ENCODE measurements at regions not wholly inside any gene's neighbourhood (a gene's known extent, or its start where the extent isn't known, plus 50 kb on each side); places are given as distances from the start of the nearest gene placed in this dataset.

- Histone ChIP-seq H3K4me2 (ENCODE audit: insufficient read depth in 1 of 2, low read depth in 2 of 2, low read length in 2 of 2) (no peak overlapping the region), H3K14ac (ENCODE audit: insufficient read length) (no peak overlapping the region), H3K4me3 (ENCODE audit: extremely low read depth in 1 of 4, insufficient read depth in 2 of 4, low read depth in 3 of 4, low read length in 4 of 4) (no peak overlapping the region), H3K9me3 (ENCODE audit: insufficient read depth in 2 of 2, low read depth in 1 of 2, low read length in 1 of 2) (no peaks in the 10 kb centered on the region), H3K23ac (ENCODE audit: insufficient read length) (no peak overlapping the region), H2AFZ (ENCODE audit: low read length) (no peak overlapping the region), H2BK20ac (ENCODE audit: low read length) (no peak overlapping the region), H3K79me2 (ENCODE audit: control insufficient read depth in 1 of 2, insufficient read depth in 2 of 2, low read length in 2 of 2) (no peaks in the 10 kb centered on the region), H2BK120ac (replicated peaks; ENCODE audit: low read depth, low read length) (no peak overlapping the region), H3K23me2 (ENCODE audit: low read depth, low read length) (no peaks in the 10 kb centered on the region), H4K20me1 (replicated peaks in 1 of 2; ENCODE audit: control insufficient read depth in 1 of 2, insufficient read depth in 2 of 2, low read length in 2 of 2) (no peaks in the 10 kb centered on the region), H3K4ac (replicated peaks; ENCODE audit: insufficient read length, low read depth, low read length) (no peak overlapping the region), H4K8ac (ENCODE audit: extremely low read depth, insufficient read depth, low read length) (no peak overlapping the region), H2BK12ac (ENCODE audit: low read depth, low read length) (no peak overlapping the region), H4K91ac (replicated peaks; ENCODE audit: insufficient read length, low read length) (no peak overlapping the region), H4K5ac (ENCODE audit: insufficient read length, low read depth, low read length) (no peak overlapping the region), H2BK15ac (ENCODE audit: low read length) (no peak overlapping the region), H3K9ac (replicated peaks in 1 of 4; ENCODE audit: extremely low read depth in 1 of 4, low read depth in 3 of 4, low read length in 3 of 4) (no peak overlapping the region), H3K27ac (ENCODE audit: low read depth, low read length) (no peak overlapping the region), H2BK5ac (ENCODE audit: low read depth, low read length) (no peak overlapping the region), H3K4me1 (replicated peaks in 1 of 4; ENCODE audit: control insufficient read depth in 3 of 4, insufficient read depth in 4 of 4, low read length in 3 of 4) (peaks cover 0 to 4% (median 0%) of the 10 kb centered on the region in 4 experiments; a peak in 1 of 7 replicates), H3K27me3 (replicated peaks in 1 of 4; ENCODE audit: control insufficient read depth in 3 of 4, extremely low read depth in 1 of 4, insufficient read depth in 3 of 4, low read length in 3 of 4) (no peaks in the 10 kb centered on the region), H3K18ac (ENCODE audit: extremely low read depth, low read length) (no peak overlapping the region), H3K36me3 (ENCODE audit: control insufficient read depth in 2 of 4, insufficient read depth in 4 of 4, low read length in 3 of 4) (no peaks in the 10 kb centered on the region), H3K79me1 (ENCODE audit: low read depth, low read length) (no peaks in the 10 kb centered on the region), H3K56ac (replicated peaks; ENCODE audit: insufficient read length, low read depth, low read length) (no peak overlapping the region), H2AK5ac (ENCODE audit: low read depth, low read length) (no peak overlapping the region)
- TF ChIP-seq SUZ12 (IDR thresholded peaks at IDR 0.05; ENCODE audit: low read length) (no peak), POU5F1 (IDR thresholded peaks at IDR 0.05; ENCODE audit: low read depth, low read length) (no peak), TAF1 (IDR thresholded peaks at IDR 0.05; ENCODE audit: low read depth, low read length) (no peak), RXRA (IDR thresholded peaks at IDR 0.05; ENCODE audit: insufficient read depth, low read depth, low read length) (no peak), GTF2F1 (IDR thresholded peaks at IDR 0.05; ENCODE audit: borderline replicate concordance, low read depth, low read length) (no peak), SP1 (IDR thresholded peaks at IDR 0.05; ENCODE audit: low read depth, low read length) (no peak), CBX8 (IDR thresholded peaks at IDR 0.05; ENCODE audit: borderline replicate concordance, low read depth, low read length) (no peak), JUN (IDR thresholded peaks at IDR 0.05; ENCODE audit: low read depth, low read length) (no peak), JUND (IDR thresholded peaks at IDR 0.05; ENCODE audit: low read length) (no peak), RAD21 (IDR thresholded peaks at IDR 0.05 in 1 of 2, conservative IDR thresholded peaks at IDR 0.05 in 1 of 2; ENCODE audit: low read depth in 2 of 2, low read length in 2 of 2) (no peak), NRF1 (IDR thresholded peaks at IDR 0.05; ENCODE audit: low read depth, low read length) (no peak)
- DNase-seq (ENCODE audit: low read depth in 1 of 2, low spot score in 2 of 2): peak in 1 of 2 experiments; percentile 8
- CTCF ChIA-PET (ENCODE audit: partially characterized antibody): interaction anchor here (1.4 to 3.6 kb wide), 2 partner anchors 9 to 12 kb away, joined by 3 to 11 read pairs; no protein-coding TSS in a partner anchor
- no peak for FAIRE-seq
- POLR2A ChIA-PET (ENCODE audit: partially characterized antibody): no interaction called here
These were observed 54.3 kb upstream of the ERO1B start for GRCh38 chr1:236336084-236336483.
